HG02852 (cell line): ENCODE measurements at regions not wholly inside any gene's neighbourhood (a gene's known extent, or its start where the extent isn't known, plus 50 kb on each side); places are given as distances from the start of the nearest gene placed in this dataset.
"Not testable (repeated sequence)": the region's sequence is repeated elsewhere in the genome, so short reads cannot be mapped to it uniquely, and the experiment has no call there.

Experiments
- ATAC-seq: cut with Tn5 transposase; IDR thresholded peaks from one replicate; pipeline ENCODE4 v1.9.1; 2021; ENCODE audit warnings: mild to moderate bottlenecking, moderate library complexity; ENCODE audit not compliant: unreplicated experiment

DNA sequence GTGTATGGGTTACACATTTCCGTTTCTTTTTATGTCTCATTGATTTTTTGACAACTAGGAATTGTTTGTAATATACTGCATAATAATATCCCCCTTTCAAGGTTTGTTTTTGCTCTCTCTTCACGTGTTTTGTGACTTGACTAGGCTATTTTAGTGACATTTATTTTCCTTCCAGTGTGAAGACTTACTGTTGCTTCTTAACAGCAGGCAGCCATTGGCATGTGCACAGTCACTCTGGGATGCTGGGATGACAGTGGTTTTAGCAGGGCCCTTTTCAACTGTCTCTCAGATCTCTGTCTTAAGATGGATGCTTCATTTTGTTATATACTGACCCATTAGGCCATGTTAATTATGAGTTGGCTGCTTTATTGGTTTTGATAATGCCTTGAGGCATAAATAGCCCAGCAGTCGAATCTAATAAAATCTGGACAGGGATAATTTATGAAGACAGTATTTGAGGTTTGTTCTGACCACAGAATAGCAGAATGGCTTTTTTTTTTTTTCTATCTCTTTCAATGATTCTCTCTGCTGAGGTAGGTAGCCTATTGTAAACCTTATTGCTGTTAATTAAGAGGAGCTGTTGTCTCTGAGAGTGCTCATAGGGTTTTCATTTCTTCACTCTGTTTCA lies 536.0 kb downstream of the GABRG2 start:
- ATAC-seq: no peak

DNA sequence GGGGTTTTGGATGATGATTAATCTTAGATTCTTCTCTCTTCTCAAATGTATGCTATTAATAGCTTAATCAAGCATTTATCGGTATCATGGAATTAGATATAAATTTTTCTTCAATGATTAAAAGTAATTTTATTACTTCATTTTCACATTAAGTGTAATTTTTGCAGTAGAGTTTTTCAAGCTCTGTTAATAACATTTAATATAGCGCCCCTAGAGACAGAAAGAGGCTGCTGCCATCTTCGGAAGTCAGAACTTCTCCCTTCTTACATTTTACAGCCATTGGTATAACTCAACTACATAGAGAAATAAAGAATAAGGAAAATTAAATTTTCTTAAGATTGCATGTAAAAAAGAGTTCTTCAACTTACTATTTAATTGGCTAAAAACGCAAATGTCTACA lies 540.3 kb downstream of the GABRG2 start:
- no peak for ATAC-seq

DNA sequence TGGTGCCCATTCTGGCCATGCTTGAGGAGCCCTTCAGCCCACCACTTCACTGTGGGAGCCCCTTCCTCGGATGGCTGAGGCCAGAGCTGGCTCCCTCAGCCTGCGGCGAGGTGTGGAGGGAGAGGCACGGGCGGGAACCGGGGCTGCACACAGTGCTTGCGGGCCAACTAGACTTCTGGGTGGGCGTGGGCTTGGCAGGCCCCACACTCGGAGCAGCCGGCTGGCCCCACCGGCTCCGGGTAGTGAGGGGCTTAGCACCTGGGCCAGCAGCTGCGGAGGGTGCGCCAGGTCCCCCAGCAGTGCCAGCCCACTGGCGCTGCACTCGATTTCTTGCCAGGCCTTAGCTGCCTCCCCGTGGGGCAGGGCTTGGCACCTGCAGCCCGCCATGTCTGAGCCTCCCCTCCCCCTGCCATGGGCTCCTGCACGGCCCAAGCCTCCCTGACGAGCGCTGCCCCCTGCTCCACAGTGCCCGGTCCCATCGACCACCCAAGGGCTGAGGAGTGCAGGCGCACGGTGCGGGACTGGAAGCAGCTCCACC lies 554.2 kb downstream of the GABRG2 start:
- not testable (repeated sequence) for ATAC-seq

DNA sequence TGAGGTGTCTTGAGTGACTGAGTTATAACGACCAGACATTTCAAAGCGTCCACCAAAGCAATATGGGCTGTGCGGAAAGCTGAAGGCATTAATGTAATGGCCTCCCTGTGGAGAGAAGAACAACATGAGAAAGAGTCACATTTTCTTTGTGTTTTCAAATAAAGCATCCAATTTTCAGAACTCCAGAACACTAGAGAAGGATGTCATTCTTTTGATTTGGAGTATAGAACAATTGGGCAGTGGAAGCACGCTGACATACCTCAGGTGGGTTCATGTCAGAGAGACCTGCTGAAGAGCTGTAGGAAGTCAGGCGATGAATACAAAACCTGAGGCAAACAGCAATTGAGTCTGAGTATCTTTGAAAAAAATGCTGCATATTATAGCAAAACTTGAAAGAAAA lies 556.5 kb downstream of the GABRG2 start:
- ATAC-seq: no peak

DNA sequence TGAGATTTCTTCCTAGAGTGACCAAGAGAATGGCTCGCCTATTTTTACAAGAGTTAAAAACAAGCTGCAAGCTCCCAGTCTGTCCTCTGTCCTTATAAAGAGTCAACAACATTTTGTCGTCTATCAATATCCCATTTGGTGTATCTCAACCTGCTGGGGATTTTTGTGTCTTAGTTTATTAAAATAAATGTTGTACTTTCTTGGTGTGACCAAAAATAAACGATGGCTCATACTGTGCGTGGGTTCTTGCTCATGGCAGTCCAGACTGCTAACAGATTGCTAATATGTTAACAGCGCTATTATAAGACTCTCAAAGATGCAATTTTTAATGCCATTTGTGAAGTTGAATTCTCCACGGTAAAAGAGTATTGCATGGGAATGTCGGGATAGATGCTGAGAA lies 569.9 kb downstream of the GABRG2 start:
- no peak for ATAC-seq

DNA sequence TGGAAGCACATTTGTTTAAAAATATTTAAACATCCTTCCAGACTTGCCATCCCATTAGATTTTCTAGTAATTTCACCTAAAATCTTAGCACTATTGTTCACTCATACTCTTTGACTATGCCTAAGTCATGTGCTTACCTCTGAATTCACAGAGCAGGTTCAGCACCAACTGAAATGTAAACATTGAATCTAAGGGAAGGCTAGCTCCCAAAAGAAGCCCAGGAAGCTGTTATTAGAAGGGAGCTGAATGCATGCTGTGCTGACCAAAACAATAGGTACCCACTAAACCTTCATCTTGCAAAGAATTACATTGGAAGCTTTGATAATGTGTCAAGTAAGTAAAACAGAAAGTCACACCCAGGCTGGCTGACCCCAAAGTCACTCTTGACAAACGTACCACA lies 571.3 kb downstream of the GABRG2 start:
- ATAC-seq: no peak

DNA sequence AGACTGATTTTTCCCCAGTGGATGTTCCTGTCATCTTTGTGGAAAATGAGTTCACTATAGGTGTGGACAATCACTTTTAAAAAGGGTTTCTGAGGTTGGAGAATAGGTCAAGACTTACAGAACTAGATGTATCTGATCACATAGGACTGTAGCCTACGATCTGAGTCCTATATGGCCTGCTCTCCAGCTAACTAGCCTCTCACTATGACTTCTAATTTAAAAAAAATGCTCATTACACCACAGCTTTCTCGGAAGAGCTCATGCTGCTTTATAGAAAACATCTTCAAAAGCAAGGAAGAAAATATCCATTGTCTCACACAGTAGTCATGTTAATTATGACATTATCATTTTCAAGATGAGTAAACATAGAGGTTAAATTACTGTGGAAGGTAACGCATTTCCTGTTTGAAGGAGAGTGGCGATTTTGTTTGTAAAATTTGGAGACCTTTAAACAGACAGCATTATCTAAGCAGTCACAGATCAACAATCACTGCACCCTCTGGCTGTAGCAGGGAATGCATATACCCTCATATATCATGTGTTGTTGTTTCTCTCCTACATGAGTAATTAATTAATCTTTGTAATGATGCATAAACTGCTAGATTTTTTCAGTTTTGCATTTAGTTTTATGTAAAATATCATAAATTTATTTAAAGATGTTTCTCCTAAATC lies 573.7 kb downstream of the GABRG2 start:
- no peak for ATAC-seq

DNA sequence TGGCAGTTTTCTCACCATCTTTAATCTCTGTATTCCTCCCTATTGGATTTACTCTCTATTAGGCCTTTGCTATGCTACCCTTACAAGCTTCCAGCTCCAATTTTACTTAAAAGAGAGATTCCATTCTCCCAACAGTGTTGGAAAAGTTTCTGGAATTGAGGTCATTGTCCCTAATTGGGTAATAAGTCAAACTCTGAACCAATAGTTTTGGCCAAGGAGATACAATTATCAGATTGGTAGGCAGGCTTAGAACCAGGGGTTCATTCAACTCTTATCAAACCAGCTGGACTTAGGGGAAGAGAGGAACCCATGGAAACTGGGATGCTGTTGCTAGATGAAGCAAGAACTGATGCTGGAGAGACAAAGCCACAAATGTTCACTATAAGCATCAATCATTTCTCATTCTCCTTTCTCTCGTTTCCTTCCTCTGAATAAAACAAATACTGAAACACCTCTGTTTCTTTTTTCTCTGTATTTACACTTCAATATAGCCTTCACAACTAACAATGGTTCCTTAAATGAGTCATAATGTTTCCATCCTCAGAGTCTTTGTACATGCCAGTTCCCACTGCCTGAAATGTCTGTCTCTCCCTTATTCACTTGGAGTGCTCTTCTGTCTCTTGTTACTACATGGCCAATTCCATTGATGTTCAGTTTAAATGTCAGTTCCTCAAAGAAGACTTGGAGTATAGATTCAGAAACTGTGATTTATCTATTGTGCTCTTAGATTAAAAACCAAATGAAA lies 587.3 kb downstream of the GABRG2 start:
- ATAC-seq: peak; percentile 71

DNA sequence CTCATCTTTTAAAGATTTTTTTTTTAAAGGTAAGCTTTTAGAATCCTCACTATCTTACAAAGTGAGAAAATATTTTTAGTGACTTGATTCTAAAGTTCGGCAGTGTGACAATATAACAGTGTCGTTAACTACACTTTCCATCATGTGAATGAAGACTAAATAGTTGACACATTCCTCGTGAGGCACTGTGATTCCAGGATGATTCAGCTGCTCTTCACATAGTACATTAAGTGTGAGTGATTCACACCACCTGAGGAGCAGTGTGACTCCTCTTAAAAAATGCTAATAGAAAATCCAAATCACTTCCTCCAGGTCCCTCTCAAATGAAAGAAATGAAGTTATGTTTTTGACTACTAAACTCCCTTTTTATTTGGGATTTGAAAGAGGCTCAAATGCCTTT lies 589.5 kb downstream of the GABRG2 start:
- no peak for ATAC-seq

DNA sequence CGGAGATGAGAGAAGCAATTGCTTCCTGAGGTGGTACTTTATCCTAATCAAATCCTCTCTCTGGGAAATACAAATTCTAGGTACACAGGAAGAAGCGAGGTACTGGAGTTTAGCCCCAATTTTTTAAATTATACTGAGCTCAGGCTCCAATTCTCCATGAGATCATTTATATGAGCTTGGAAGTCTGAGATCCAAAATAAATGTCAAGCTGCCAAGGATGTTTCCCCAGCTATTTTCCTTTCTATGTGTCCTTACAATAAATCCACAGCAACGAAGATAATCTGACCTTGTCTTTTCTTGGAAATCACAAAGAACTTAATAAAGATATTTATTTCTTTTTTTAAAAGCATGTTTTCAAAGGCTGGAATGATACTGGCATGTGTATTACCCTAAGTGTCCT lies 597.3 kb downstream of the GABRG2 start:
- no peak for ATAC-seq

DNA sequence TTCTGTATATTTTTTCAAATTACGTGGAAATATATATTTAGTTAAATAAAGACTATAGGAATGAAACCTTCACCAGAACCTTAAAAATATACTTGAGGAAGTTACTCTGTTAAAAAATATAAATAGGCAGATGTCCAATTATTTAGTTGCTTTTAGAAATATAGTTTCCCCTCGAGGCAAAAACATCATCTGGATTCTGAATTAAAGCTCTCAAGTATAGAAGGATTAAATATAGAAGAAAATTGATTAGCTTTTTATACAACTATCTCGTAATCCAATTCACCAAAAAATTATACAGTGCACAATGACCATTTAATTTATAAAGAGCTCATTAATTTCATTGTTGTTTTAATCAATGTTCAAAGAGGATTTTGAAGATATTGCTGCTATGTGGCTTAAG lies 601.4 kb downstream of the GABRG2 start:
- ATAC-seq: no peak

DNA sequence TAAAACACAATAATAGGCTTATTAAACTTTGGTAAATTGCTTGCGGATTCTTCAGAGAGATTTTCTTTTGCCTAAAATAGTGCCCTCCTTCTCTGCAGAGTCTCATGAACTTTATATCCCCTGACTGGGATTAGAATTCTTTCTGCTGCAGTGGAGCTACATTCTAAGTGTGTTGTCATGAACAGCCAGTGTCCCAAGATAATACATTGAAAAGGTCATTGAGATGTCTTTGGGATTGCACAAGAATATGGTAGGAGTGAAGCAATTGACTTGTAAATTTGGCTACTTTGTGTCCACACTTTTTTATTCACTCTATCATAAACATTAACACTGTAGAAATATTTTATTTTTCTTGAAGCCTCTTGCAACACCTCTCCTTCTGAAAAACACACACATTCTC lies 604.5 kb downstream of the GABRG2 start:
- ATAC-seq: no peak

DNA sequence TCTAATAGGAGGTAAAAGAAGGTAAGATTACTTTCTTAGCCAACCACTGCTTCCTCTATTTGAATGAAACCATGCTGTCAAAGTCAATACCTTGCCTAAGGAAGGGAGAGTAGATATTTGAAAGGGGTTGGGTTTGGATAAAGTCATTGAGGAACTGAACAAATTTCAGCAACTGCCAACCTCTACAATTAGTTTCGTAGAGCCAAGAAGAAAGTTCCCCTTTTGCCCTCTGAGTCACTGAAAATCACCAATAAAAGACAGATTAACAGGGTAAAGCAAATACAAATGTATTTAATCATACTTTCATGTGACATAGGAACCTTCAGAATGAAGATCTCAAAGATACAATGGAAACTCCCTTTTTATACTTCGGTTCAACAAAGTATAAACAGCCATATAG lies 615.7 kb downstream of the GABRG2 start:
- ATAC-seq: no peak

DNA sequence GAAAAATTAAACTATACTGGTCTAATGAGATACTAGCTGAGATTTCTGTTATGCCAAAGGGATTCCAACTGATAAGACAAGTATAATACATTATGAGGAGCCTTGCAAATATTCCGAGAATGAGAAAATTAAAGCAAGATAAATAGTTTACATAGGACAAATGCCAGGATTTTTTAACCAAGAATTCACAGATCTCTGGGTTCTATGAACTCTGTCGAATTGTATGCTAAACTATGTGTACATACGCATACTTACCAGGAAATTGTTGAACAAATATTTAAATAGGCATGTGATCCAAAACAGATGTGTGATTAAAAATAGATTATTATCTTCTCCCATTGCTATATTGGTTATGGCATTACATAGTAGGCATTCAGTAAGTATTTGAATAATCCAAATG lies 616.6 kb downstream of the GABRG2 start:
- ATAC-seq: no peak

DNA sequence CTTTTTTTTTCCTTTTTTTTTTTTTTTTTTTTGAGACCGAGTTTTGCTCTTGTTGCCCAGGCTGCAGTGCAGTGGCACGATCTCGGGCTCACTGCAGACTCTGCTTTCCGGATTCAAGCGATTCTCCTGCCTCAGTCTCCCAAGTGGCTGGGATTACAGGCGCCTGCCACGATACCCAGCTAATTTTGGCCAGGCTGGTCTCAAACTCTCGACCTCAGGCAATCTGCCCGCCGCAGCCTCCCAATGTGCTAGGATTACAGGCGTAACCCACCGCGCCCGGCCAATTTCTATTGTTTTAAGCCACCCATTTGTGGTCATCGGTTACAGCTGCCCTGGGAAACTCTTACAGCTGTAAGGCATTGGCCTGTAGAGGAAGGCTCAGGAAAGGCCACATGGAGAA lies 617.7 kb downstream of the GABRG2 start:
- ATAC-seq: no peak

DNA sequence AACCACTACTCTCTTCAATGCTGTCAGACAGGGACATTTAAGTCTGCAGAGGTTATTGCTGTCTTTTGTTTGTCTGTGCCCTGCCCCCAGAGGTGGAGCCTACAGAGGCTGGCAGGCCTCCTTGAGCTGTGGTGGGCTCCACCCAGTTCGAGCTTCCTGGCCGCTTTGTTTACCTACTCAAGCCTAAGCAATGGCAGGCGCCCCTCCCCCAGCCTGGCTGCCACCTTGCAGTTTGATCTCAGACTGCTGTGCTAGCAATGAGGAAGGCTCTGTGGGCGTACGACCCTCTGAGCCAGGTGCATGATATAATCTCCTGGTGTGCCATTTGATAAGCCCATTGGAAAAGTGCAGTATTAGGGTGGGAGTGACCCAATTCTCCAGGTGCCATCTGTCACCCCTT lies 628.7 kb downstream of the GABRG2 start:
- ATAC-seq: not testable (repeated sequence)

DNA sequence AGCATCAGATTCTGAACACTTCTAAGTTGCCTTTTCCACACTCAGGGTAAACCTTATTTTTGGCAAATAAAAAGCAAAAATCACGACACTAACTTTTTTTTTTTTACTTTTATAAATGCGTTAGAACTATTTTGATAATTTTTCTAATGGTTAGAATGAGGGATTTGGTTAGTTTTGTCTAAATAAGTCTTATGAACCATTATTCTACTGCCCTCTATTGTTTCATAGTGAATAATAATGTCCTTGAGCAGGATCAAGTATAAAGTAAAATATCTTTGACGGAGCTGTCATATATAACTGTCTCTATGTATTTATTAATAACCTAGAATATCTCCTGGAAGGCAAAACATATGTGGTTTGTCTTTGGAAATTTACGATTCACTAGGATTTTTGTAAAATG lies 631.8 kb downstream of the GABRG2 start:
- no peak for ATAC-seq

DNA sequence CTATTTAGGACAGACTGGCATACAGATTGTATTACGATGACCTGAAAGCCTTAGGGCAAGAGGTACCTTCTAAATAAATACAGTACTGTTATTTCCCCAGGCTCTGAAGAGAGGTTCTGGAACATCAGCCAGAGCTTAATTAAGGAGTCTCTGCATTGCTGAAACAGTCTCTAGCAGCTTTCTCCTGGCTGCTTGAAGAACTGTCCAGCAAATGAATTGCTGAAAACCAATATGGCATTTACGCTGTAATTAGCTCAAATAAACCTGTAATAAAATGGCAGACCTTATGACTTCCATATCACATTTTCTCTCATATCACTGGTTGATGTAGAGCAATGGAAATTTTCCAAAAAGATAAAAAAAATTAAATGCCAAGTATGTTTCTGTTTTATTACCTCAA lies 636.3 kb downstream of the GABRG2 start:
- ATAC-seq: no peak

DNA sequence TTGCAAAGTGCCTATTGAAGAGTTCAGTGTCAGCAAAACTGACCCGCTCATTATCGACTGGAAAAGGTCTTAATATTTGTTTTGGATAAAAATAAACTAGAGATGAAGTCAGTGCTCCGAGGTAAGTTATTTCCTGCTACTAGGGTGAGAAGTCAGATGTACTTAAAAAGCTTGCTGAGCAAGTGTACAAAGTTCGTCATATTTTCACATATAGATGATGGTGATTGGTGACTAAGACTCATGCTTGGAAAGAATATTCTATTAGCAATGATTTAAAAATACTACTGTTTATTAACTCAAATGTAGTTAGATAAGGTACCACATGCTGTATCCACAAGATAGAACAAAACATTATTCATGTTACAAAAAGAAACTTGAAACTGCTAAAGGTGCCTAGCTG lies 643.7 kb downstream of the GABRG2 start:
- ATAC-seq: no peak

DNA sequence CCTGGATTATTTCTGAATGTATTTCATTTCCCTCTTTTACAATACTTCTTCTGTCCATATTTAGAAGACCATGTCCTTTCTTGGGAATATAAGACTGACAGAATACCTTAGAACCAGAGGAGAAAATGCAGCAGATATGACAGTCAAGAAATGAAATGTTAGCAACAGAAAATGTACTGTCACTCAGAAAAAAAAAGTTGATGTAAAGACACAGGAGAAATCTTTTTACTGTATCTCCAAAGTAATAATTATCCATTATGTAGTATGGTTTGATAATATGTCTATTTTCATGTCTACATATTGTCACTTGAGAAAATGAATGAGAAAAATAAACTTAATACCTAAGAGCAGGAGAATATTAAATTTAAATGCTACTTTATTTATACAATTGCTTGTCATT lies 652.1 kb downstream of the GABRG2 start:
- no peak for ATAC-seq

DNA sequence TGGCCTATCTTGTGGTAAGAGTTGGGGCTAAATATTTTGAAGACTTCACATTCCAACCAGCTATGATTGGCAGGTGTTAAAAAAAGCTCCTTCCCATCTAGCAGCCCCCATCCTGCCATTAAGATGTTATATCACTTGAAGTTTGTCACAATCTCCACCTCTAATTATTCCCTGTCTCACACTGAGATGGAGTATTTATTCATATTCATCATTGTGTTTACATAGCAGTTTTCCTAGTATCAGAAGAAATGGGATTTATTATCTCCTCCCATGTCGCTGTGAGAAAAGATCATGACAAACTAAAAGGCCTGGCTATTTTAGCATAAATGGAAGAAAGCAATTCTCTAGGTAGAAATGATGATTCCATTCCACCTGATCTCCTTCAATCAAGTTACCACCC lies 653.6 kb downstream of the GABRG2 start:
- no peak for ATAC-seq

DNA sequence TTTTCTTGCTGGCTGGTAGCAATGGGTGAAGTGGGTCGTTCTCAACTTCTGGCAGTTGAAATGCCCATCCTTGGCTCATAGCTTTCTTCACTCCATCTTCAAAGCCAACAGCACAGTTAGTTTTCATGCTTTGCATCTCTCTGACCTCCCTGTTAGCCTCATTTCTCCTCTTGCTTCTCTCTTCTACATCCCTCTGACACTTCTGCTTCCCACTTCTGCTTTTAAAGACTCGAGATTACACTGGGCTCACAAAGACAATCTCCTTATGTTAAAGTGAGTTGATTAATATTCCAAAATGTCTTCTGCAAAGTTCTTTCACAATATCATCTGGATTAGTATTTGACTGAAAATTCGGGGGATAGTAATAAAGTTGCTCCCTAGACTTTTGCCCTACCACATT lies 684.8 kb upstream of the CCNG1 start:
- no peak for ATAC-seq
